C4-2B (cell line): ENCODE measurements at regions not wholly inside any gene's neighbourhood (a gene's known extent, or its start where the extent isn't known, plus 50 kb on each side); places are given as distances from the start of the nearest gene placed in this dataset.

ENCODE experiments used
- H3K27ac ChIP-seq: fragments of 450-650 bp; 2 replicates; pipeline ENCODE4 v1.5.1; 2017
- CTCF ChIP-seq: fragments of 450-650 bp; conservative IDR thresholded peaks from 2 replicates; pipeline ENCODE4 v1.5.1; 2017; ENCODE audit warnings: mild to moderate bottlenecking
- ZFX ChIP-seq: fragments of 450-650 bp; IDR thresholded peaks from 2 replicates; pipeline ENCODE4 v1.6.1; 2017

GRCh38 chr14:80059041-80059440 is 152.3 kb downstream of the DIO2 start:
- H3K27ac ChIP-seq = no peak overlapping the region
- TF ChIP-seq CTCF (no peak), ZFX (no peak)

- TF ChIP-seq ZFX (no peak), CTCF (peak; percentile 66)
- H3K27ac ChIP-seq = no peak overlapping the region
These were observed 154.9 kb downstream of the DIO2 start for GRCh38 chr14:80056497-80056801.

GRCh38 chr14:80055667-80056496 is 155.4 kb downstream of the DIO2 start:
- TF ChIP-seq ZFX (no peak), CTCF (peak; percentile 88)
- H3K27ac ChIP-seq = no peak overlapping the region

GRCh38 chr14:80055226-80055625 is 156.1 kb downstream of the DIO2 start:
- no peak for TF ChIP-seq ZFX
- no peak for TF ChIP-seq CTCF
- H3K27ac ChIP-seq = no peak overlapping the region

GRCh38 chr14:80054020-80054419 is 157.3 kb downstream of the DIO2 start:
- TF ChIP-seq CTCF = no peak
- TF ChIP-seq ZFX = no peak
- no peak overlapping the region for H3K27ac ChIP-seq

GRCh38 chr14:80049055-80049454 is 162.2 kb downstream of the DIO2 start:
- TF ChIP-seq CTCF (no peak), ZFX (no peak)
- H3K27ac ChIP-seq = no peak overlapping the region

- H3K27ac ChIP-seq = no peak overlapping the region
- TF ChIP-seq CTCF (no peak), ZFX (no peak)
These were observed 163.5 kb downstream of the DIO2 start for GRCh38 chr14:80047761-80048160.
